IMR-90 (cell line): ENCODE measurements at regions not wholly inside any gene's neighbourhood (a gene's known extent, or its start where the extent isn't known, plus 50 kb on each side); places are given as distances from the start of the nearest gene placed in this dataset.

ENCODE experiments used
- BHLHE40 ChIP-seq: fragments of 150-350 bp; IDR thresholded peaks from 2 replicates; pipeline ENCODE4 v1.6.1; 2016; ENCODE audit warnings: mild to moderate bottlenecking, low read depth, low read length
- CEBPB ChIP-seq: IDR thresholded peaks from 2 replicates; pipeline ENCODE4 v1.6.1; 2012; ENCODE audit warnings: low read depth, low read length, improper control_type of control experiment
- CHD1 ChIP-seq: IDR thresholded peaks from 2 replicates; pipeline ENCODE4 v1.6.1; 2012; ENCODE audit warnings: low read depth, low read length, improper control_type of control experiment
- FOS ChIP-seq: fragments of 150-350 bp; IDR thresholded peaks from 2 replicates; pipeline ENCODE4 v1.6.1; 2016; ENCODE audit warnings: low read depth, low read length
- MAFK ChIP-seq: IDR thresholded peaks from 2 replicates; pipeline ENCODE4 v1.6.1; 2012; ENCODE audit warnings: low read depth, low read length, improper control_type of control experiment
- MAZ ChIP-seq: IDR thresholded peaks from 2 replicates; pipeline ENCODE4 v1.6.1; 2012; ENCODE audit warnings: low read depth, mild to moderate bottlenecking, low read length, improper control_type of control experiment, moderate library complexity, borderline replicate concordance
- MXI1 ChIP-seq: IDR thresholded peaks from 2 replicates; pipeline ENCODE4 v1.6.1; 2012; ENCODE audit warnings: low read depth, mild to moderate bottlenecking, low read length, moderate library complexity, borderline replicate concordance
- POLR2A ChIP-seq: IDR thresholded peaks from 2 replicates; pipeline ENCODE4 v1.6.1; 2012; ENCODE audit warnings: mild to moderate bottlenecking, low read depth, low read length
- RAD21 ChIP-seq: IDR thresholded peaks from 2 replicates; pipeline ENCODE4 v1.6.1; 2012; ENCODE audit warnings: low read length, improper control_type of control experiment
- RCOR1 ChIP-seq: IDR thresholded peaks from 2 replicates; pipeline ENCODE4 v1.6.1; 2012; ENCODE audit warnings: mild to moderate bottlenecking, low read length, improper control_type of control experiment; ENCODE audit not compliant: insufficient replicate concordance
- RFX5 ChIP-seq: IDR thresholded peaks from 2 replicates; pipeline ENCODE4 v1.8.0; 2012; ENCODE audit warnings: low read depth, mild to moderate bottlenecking, low read length, moderate library complexity
- TF ChIP-seq, protein P1 (sequence below): conservative IDR thresholded peaks from 2 replicates; pipeline ENCODE4 v1.5.1; 2012; ENCODE audit warnings: mild to moderate bottlenecking, low read depth, low read length, improper control_type of control experiment
- TF ChIP-seq, protein P2 (sequence below): fragments of 150-350 bp; IDR thresholded peaks from 2 replicates; pipeline ENCODE4 v1.6.1; 2017; ENCODE audit warnings: mild to moderate bottlenecking, antibody characterized with exemption, low read length, low read depth

DNA sequence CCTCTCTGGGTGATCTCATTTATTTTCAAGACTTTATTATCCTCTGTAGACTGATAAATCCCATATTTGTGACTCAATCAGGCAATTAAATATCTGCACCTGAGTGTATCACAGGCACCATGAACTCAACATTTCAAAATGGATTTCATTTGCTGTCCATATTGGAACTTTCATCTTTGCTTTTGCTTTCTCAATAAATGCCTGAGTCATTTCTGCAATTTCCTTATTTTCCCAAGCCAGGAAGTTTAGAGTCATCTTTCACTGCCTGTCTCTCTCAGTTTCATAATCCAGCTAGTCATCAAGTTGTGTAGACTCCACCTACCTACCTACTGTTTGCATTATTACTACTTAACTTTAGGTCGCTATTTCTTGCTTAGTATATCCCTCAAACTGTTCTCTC lies 540.9 kb downstream of the LMO4 start:
- TF ChIP-seq POLR2A = no peak
- TF ChIP-seq, protein P1, sequence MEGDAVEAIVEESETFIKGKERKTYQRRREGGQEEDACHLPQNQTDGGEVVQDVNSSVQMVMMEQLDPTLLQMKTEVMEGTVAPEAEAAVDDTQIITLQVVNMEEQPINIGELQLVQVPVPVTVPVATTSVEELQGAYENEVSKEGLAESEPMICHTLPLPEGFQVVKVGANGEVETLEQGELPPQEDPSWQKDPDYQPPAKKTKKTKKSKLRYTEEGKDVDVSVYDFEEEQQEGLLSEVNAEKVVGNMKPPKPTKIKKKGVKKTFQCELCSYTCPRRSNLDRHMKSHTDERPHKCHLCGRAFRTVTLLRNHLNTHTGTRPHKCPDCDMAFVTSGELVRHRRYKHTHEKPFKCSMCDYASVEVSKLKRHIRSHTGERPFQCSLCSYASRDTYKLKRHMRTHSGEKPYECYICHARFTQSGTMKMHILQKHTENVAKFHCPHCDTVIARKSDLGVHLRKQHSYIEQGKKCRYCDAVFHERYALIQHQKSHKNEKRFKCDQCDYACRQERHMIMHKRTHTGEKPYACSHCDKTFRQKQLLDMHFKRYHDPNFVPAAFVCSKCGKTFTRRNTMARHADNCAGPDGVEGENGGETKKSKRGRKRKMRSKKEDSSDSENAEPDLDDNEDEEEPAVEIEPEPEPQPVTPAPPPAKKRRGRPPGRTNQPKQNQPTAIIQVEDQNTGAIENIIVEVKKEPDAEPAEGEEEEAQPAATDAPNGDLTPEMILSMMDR = no peak
- no peak for TF ChIP-seq MXI1
- TF ChIP-seq CEBPB = peak; percentile 82
- no peak for TF ChIP-seq RFX5
- TF ChIP-seq RAD21 = no peak
- peak; percentile 56 for TF ChIP-seq FOS
- TF ChIP-seq MAZ = no peak
- TF ChIP-seq, protein P2, sequence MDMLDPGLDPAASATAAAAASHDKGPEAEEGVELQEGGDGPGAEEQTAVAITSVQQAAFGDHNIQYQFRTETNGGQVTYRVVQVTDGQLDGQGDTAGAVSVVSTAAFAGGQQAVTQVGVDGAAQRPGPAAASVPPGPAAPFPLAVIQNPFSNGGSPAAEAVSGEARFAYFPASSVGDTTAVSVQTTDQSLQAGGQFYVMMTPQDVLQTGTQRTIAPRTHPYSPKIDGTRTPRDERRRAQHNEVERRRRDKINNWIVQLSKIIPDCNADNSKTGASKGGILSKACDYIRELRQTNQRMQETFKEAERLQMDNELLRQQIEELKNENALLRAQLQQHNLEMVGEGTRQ = no peak
- no peak for TF ChIP-seq RCOR1
- TF ChIP-seq BHLHE40 = no peak
- TF ChIP-seq CHD1 = no peak
- TF ChIP-seq MAFK = no peak; the same call in 1 of the 2 replicates
